SKM-1 treated with dmso at 0.1 percent for 144 hours (cell line): ENCODE measurements at regions not wholly inside any gene's neighbourhood (a gene's known extent, or its start where the extent isn't known, plus 50 kb on each side); places are given as distances from the start of the nearest gene placed in this dataset.
"Not testable (repeated sequence)": the region's sequence is repeated elsewhere in the genome, so short reads cannot be mapped to it uniquely, and the experiment has no call there.

Experiments
- DNase-seq: peaks from one replicate; lab custom pipeline; 2025; ENCODE audit not compliant: unreplicated experiment; lab: John Stamatoyannopoulos, UW

GRCh38 chrX:39487969-39488330, 609.8 kb downstream of the BCOR start:
- DNase-seq: no peak

- peak; percentile 40 for DNase-seq
These were observed 606.0 kb downstream of the BCOR start for GRCh38 chrX:39491548-39492297.

DNA sequence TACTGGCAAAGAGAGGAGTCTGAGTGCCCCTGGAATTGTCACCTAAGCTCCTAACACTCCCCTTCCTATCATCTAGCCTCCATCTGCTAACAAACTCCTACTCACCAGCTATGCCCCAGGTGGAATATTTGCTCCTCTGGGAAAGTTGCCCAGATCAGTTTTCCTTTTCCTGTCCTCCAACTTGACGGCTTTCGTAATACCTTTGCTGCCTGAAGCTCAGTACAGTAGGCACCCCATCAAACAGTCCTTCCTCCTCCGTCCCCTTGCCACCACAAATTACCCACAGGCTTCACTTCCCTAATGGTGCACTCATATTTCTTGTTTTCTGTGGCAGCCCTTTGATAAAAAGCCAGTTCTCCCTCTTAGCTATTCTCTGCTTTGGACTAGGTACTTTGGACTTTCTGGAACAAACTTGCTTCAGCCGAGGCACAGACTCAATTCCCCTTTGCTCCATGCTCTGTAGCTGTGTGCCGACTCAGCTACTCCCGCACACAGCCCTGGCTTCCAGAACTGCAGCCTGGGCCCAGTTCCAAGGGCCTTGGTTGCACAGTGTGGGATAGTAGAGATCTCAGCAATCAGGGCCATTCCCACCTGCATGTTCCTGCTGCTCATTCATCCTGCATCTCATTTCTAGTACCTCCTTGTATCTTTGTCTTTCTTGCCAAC, 605.1 kb downstream of the BCOR start:
- peak; percentile 70 for DNase-seq

DNA sequence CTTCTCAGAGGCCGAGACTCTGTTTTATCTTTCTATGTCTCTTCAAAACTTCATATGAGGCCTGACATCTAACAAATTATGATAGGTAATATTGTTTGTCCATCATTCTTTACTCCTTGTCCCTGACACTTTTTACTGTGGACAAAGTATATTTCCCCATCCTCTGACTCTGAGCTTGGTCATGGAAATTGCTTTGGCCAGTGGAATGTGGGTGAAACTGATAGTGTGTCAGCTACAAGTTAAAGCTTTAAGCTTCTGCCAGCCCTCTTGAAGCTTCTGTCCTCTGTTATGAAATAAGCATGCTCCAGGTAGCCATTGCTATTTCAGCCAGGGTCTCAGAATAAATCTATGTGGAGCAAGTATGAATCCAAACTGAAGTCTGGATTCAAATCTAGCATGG, 604.6 kb downstream of the BCOR start:
- DNase-seq: no peak

DNA sequence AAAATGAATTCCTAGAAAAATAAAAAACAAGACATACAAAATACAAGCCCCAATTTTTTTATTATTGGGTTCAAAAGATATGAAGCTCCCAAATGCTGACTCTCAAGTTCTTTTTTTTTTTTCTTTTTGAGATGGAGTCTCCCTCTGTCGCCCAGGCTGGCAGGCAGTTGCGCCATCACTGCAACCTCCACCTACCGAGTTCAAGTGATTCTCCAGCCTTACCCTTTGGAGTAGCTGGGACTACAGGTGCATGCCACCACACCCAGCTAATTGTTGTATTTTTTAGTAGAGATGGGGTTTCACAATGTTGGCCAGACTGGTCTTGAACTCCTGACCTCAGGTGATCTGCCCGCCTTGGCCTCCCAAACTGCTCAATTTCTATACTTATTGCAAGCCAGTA, 600.6 kb downstream of the BCOR start:
- DNase-seq: not testable (repeated sequence)

- DNase-seq: peak; percentile 77
These were observed 600.0 kb downstream of the BCOR start for GRCh38 chrX:39497702-39498265.

GRCh38 chrX:39499996-39500395, 597.8 kb downstream of the BCOR start:
- no peak for DNase-seq

DNA sequence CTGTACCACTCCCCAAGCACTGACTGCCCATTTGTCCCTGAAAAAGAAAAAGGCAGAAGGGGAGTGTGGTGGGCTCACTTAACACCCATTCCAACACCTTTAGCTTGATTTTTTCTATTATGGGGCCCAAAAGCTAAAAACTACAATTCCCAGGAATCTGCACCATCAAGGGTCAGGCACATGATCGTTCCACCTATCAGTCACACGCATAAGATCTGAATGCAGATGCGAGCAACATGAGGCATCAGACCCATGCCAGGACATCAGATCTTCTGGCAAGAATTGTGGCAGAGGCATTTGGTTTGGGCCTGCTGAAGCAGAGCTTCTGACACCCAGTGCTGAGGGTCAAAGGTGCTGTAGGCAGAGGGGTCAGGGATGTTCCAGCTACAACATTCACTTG, 595.9 kb downstream of the BCOR start:
- no peak for DNase-seq

- no peak for DNase-seq
These were observed 595.3 kb downstream of the BCOR start for GRCh38 chrX:39502486-39502885.

- DNase-seq: no peak
These were observed 593.5 kb downstream of the BCOR start for GRCh38 chrX:39504227-39504626.

DNA sequence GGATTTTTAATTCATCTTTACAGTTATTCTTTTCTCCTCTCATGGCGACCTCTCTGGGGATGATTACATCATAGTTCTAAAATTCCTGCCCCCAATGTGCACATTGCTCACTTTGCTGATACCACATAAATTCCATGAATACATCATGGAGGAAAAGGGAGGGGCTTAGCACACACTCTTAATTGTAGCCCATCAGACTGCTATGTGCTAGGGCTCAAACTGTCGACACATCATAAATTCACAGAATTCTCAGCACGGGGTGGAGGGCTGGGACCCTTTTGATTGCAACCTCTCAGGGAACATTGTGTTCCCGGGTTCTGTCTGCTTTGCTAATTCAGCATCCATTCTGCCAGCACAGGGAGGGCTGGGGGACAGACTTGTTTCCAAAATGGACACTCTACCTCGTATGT, 592.9 kb downstream of the BCOR start:
- DNase-seq: no peak

DNA sequence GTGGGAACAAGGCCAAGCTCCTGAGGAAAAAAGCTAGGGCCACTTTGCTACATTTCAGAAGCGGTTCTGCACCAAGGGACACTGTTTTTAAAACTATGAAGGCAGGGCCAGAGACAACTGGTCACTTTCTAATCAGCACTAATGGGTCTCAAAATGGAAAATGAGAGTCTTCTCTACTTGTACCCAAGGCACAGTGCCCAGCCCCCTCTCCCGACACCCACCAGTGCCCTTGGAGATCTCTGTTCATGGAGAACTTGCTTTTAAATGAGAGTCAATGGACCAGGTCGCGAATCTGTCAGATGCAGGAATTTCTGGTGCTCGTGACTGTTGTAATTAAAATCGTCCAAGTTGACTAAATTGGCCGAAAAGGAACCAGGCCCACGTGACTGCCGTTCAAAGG, 591.6 kb downstream of the BCOR start:
- no peak for DNase-seq

- DNase-seq: no peak
These were observed 590.7 kb downstream of the BCOR start for GRCh38 chrX:39507034-39507433.

GRCh38 chrX:39507617-39508299, 590.0 kb downstream of the BCOR start:
- no peak for DNase-seq

- no peak for DNase-seq
These were observed 589.5 kb downstream of the BCOR start for GRCh38 chrX:39508300-39508692.

GRCh38 chrX:39509157-39509556, 588.6 kb downstream of the BCOR start:
- no peak for DNase-seq

DNA sequence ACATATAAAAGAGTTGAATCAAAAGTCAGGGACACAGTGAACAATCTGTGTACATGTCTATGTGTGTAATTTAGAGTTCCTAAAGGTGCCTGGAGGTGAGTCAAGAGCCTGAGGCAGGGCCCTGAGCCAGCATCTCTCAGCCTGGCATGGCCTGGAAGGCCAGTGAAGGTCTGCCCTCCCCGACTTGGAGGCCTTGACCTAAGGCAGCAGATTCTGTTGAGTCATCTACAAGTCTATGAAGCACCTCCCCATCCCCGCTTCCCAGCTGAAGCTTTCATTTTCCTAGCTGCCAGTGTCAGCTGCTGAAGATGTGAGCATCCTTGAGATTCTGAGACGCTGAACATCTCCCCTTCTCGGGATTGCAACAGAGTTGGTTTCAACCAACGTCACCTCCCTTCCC, 583.9 kb downstream of the BCOR start:
- DNase-seq: no peak

DNA sequence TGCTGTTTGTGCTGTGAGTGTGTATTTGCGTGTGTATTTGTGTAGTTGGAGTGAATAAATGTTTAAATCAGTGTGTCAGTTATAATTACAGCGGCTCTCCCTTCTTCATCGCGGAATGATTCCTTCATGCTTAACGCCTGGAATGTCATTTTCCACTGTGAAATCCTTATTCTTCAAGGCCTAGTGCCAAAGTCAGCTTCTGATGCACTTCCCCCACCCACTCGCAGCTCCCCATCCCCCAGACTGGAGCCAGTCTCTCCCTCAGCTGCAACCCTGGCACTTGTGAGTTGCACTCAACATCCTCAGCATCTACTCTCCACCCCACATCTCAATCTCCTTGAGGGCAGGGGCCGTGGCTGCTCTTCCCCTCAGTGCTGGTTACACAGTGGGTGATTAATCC, 583.0 kb downstream of the BCOR start:
- no peak for DNase-seq

- no peak for DNase-seq
These were observed 581.3 kb downstream of the BCOR start for GRCh38 chrX:39516427-39516841.

GRCh38 chrX:39518476-39519029, 579.2 kb downstream of the BCOR start:
- no peak for DNase-seq

DNA sequence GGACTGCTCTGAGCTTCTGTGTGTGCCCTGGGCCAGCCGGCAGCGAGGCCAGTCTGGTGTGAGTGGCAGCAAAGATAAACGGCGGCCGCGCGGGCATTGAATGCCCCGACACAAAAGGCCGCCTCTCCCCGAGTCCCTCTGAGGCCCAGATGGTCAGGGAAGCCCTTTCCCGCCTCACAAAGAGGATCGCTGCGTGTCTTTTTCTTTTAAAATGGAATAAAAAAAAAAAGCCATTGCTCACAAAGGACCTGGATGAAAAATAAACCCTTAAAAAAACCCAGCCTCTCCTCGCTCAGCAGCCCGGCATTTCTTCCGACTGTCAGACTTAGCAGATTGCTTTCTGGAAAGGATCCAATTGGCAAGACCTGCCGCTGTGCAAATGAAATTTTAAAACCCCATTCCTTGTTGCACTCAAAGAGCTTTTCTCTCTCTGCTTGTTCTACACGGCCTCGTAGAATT, 578.7 kb downstream of the BCOR start:
- no peak for DNase-seq
